ENCODE measurements at regions not wholly inside any gene's neighbourhood (a gene's known extent, or its start where the extent isn't known, plus 50 kb on each side); places are given as distances from the start of the nearest gene placed in this dataset.
"Not testable (repeated sequence)": the region's sequence is repeated elsewhere in the genome, so short reads cannot be mapped to it uniquely, and the experiment has no call there.

DNA sequence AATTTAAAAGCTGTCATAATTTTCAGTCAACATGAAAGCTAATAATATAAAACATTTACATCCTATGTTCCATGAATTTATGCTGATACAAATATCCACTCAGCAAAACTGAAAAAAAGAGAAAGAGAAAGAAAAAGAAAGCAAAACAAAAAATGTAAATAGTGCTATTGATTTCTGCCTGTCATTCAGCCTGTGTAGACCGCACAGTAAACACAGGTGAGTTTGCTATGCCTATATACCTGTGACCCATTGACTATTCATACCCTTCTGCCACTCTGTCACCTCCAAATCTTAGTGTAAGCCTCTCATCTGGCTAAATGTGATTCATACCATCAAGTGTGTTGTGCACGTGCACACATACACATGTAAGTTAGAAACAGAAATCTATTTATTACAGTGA is 359.0 kb upstream of the RORB start:
- DNase-seq (ENCODE audit: low spot score) = no peak
- no peak for ATAC-seq
- intact Hi-C loops (cut with DNase I) = no loop called here

DNA sequence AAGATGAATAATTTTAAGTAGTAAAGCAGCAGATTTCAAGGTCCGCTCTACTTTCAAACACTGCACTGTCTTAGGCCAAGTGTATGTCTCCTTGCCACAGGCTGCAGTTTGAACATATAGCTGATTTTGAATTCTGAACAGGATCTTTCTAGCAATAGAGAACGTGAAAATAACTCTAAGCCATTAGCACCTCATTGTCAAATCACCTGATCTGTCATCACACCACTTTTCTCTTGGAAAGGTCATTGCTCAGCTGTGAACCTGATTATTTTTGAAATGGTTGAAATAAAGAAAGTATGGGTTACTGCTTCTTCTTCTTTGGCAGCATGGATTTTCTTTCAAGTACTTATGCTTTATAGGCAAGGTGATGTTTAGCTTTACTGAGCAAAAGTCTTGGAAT is 357.0 kb upstream of the RORB start:
- DNase-seq (ENCODE audit: low spot score) (no peak), ATAC-seq (no peak)
- intact Hi-C loops (cut with DNase I) = no loop called here

DNA sequence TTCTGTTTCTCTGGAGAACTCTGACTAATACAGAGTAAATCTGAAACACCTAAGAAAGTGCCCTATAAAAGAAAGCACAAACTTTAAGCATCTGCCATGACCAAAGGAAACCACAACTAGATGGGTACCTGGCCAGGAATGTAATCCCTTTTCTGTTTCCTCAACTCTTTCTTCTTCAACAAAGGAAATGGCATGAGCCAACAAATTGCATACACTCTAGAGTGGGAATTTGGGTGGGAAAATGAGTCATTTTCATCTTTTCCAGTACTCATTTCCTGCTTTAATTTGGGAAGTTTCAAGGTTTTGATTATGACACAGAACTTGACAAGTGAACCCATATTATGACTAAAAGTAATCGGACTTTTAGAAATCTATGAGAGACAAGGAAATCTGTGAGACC is 349.2 kb upstream of the RORB start:
- intact Hi-C loops (cut with DNase I) = no loop called here
- DNase-seq (ENCODE audit: low spot score) (no peak), ATAC-seq (no peak)

DNA sequence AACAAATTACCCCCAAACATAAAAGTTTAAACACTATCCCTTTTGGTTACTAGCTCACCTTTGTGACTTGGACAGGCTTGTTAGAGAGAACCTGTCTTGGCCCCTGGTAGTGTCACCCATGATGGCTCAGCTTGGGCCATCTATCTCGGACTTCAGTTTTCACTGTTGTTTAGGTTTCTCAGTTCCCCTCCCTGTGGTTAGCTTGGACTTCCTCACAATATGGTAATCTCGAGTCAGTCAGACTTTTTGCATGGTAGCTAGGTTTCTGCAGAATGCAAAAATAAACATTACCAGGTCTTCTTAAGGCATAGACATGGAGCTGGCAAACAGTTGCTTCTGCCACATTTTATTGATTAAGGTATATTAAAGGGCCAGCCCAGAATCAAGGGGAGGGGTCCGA is 324.3 kb upstream of the RORB start:
- intact Hi-C loops (cut with DNase I) = no loop called here
- DNase-seq (ENCODE audit: low spot score) (no peak), ATAC-seq (no peak)

DNA sequence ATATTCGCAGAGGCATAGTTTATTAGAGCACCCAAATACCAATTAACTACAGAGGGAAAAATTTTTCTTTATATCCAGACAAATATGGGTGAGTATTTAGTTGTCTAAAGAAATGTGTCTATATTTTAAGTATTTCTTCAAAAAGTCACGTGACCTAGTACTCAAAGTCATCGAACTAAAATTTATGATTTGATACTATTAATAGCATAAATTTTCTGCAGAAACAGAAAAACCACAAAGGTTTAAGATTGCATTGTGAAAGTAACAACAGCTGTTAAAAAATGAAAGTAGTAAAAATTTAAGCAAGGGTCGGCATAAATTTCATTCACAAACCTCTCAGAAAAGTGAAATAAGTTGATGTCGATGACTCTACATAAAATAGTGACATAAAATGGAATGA is 323.9 kb upstream of the RORB start:
- no peak for ATAC-seq

DNA sequence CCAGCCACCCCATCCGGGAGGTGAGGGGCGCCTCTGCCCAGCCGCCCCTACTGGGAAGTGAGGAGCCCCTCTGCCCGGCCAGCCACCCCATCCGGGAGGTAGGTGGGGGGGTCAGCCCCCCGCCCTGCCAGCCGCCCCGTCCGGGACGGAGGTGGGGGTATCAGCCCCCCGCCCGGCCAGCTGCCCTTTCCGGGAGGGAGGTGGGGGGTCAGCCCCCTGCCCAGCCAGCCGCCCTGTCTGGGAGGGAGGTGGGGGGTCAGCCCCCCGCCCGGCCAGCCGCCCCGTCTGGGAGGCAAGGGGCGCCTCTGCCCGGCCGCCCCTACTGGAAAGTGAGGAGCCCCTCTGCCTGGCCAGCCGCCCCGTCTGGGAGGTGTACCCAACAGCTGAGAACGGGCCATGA is 299.4 kb upstream of the RORB start:
- DNase-seq (ENCODE audit: low spot score); ATAC-seq; intact Hi-C loops (cut with DNase I): not testable (repeated sequence)

More for the DNA sequence above, 323.9 kb upstream of the RORB start:
- no peak for DNase-seq (ENCODE audit: low spot score)
- intact Hi-C loops (cut with DNase I) = no loop called here

DNA sequence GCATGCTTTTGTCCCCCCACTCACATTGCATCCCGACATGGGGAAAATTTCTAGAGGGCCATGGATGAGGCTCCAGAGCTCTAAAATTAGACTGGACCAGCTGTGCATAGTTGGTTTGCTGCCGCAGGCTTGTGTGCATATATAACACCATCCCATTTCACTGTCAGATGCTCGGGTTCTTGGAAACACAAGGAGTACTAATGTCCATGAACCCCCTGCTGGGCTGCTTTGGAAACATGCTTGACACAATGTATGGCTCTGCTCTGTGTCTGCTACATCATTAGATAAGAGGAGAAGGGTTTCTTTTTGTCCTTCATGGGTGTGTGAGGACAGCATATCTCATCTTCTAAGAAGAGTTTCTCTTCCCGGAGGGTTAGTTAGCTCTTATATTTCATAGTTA is 292.1 kb upstream of the RORB start:
- ATAC-seq = no peak
- no peak for DNase-seq (ENCODE audit: low spot score)
- intact Hi-C loops (cut with DNase I) = no loop called here

DNA sequence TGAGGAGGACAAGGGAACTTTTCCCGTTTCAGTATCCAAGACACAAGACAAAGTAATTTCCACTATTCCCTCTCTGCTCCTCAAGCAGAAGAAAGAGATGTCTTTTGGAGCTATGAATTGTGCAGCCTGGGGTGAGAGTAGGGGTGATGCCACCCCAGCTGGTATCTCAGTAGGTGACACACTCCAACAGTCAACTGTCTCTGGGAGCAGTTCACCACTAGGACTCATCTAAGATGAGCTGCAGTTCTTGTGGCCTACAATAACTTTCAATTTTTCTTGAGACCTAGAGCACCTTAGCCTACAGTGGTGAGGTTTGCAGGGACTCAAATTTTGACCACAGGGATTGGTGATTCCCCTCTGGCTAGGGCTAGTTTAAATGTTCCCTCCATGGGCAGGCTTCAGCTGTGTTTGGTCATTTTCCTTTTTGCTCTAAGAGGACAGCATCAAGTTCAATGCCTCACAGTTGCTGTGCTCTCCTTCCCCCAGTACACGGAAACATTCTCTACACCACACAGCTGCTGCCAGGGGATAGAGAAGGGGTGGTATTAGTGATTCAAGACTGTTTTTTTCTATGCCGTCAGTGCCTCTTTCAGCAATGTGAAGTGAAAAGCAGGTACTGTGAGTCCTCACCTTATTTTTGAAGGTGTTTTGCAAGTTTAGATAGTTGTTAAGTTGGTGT is 278.6 kb upstream of the RORB start:
- intact Hi-C loops (cut with DNase I) = no loop called here
- no peak for DNase-seq (ENCODE audit: low spot score)
- ATAC-seq = no peak

DNA sequence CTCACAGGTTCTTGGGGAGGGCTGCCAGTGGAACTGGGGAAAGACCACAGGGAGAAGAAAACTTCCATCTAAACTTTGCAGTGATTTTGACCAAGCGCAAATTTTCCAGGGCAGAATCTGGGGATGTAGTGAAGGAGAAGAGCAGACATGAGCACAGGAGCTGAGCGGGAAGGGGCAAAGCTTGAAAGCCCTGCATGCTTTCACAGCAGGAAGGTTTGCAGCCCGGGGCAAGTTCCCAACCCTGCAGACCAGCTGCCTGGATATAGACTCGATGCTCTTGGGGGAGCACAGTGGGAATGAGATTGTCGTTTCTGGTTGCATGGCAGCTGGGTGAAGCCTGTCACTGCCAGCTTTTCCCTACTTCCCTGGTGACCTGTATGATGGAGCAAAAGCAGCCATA is 276.8 kb upstream of the RORB start:
- DNase-seq (ENCODE audit: low spot score) (no peak), ATAC-seq (no peak)
- intact Hi-C loops (cut with DNase I) = no loop called here

DNA sequence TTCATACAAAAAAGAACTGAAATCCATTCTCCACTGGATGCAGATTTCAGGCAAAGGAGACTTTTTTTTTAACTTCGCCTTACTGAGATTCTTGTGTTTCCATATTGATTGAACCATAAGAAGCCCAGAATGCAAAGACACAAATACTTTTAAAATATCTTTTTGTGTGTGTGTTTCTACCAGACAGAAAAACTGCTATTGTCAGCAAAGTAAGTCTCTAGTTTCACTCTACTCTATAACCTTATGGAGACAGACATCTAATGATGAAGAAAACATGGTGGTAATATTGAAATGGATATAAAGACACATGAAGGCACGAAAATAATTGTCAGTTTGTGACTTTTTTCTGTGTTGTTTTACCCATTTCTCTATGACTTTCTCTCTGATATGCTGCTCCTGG is 260.3 kb upstream of the RORB start:
- intact Hi-C loops (cut with DNase I) = loop anchor here (5.0 kb wide), 1 partner anchor 1115 kb away; no protein-coding TSS in a partner anchor
- ATAC-seq (no peak), DNase-seq (ENCODE audit: low spot score) (no peak)

DNA sequence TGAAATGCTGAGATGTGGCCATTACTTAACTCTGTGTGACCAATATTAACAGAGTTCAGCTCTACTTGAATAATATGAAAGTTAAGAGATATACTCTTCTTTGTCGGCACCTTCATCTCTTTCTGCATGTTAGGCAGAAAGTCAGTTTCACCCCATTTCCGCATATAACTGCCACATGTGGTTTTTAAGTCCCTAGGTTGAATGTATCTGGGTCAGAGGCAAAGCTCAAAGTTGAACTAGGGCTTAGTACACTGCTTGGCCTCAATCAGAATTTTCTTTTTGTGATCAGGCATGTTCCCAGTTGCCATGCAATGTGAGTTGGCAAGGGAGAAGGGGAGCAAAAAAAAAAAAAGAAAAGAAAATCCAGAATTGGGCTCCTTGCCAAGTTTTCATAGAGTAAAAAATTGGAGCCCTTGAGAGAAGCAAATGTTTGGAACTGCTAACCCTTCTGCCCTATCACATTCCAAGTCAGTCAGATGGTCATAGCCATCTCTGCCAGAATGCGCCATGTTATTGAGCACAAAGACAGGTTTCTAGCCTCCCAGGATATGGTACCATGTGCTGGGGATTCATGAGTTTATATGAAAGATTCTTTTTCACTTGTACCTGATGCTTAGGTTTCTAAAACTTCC is 251.2 kb upstream of the RORB start:
- ATAC-seq = no peak
- no peak for DNase-seq (ENCODE audit: low spot score)
- intact Hi-C loops (cut with DNase I) = no loop called here

DNA sequence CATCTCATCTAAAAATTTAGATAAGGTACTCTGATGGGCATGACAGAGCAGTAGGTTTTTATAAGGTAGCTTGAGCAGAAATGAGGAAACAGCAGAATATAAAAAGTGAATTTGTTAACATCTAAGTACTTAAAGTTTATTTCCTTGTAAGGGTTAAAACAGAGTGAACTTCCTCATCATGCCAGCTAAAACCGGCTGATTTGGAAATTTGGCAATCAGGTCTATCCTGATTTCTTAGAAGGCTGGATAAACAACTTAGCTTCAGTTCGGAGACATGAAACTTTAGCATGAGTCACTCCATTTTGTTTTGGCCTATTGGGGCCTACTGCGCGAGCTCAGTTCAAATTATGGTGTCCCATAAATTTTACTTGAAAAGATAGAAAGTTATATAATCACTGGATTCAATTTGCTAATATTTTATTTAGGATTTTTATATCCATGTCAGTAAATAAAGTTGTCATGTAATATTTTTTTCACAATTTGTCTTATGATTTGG is 241.6 kb upstream of the RORB start:
- intact Hi-C loops (cut with DNase I) = no loop called here
- ATAC-seq = no peak
- DNase-seq (ENCODE audit: low spot score) = no peak

DNA sequence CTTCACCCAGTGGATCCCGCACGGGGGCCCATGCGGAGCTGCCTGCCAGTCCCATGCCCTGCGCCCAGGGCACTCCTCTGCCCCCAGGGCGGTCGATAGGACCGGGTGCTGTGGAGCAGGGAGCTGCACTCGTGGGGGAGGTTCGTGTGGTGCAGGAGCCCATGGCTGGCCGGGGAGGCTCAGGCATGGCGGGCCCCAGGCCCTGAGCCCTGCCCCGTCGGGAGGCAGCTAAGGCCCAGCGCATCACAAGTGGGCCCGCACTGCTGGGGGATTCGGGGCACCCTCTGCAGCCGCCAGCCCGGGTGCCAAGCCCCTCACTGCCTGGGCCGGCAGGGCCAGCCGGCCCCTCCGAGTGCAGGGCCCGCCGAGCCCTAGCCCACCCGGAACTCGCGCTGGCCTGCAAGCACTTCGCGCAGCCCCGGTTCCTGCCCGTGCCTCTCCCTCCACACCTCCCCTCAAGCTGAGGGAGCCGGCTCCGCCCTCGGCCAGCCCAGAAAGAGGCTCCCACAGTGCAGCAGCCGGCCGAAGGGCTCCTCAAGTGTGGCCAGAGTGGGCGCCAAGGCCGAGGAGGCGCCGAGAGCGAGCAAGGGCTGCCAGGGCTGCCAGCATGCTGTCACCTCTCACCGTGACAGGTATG is 221.1 kb upstream of the RORB start:
- intact Hi-C loops (cut with DNase I) = no loop called here
- DNase-seq (ENCODE audit: low spot score) = no peak
- ATAC-seq = no peak

DNA sequence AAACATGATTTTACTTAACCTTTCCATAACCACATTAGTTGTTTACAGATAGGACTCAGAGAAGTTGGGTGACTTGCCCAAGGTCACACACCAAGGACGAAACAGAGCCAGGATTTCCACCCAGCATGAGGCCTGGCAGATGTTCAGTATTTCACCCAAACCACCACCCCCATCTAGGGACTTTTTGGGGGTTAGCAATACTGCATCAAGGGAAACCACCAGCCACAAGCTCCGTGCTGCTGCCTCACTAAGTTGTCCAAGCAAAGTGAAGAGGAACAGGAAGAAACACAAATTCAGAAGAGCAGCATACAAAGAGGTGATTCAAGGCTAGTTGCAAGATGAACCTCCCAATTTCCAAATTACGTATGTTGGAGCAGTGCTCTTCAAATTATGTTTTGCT is 219.6 kb upstream of the RORB start:
- intact Hi-C loops (cut with DNase I) = no loop called here
- ATAC-seq = no peak
- DNase-seq (ENCODE audit: low spot score) = no peak

DNA sequence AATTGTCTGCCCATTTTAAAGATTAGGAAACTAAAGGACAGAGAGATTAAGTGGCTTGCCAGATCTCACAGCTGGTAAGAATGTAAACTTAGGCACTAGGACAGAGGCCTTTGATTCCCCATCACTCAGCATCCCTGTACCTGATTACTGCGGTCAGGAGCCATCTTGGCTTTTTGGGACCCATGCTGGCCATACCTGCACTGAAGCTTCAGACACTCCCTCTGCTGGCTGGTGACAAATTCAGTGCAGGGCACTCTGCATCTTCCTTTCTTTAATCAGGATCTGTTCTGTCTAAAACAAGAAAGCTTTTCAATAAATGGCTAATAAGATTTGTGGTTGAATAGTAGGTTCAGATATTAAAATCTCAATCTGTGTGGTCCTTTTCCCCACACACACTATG is 215.5 kb upstream of the RORB start:
- no peak for DNase-seq (ENCODE audit: low spot score)
- intact Hi-C loops (cut with DNase I) = no loop called here
- no peak for ATAC-seq

DNA sequence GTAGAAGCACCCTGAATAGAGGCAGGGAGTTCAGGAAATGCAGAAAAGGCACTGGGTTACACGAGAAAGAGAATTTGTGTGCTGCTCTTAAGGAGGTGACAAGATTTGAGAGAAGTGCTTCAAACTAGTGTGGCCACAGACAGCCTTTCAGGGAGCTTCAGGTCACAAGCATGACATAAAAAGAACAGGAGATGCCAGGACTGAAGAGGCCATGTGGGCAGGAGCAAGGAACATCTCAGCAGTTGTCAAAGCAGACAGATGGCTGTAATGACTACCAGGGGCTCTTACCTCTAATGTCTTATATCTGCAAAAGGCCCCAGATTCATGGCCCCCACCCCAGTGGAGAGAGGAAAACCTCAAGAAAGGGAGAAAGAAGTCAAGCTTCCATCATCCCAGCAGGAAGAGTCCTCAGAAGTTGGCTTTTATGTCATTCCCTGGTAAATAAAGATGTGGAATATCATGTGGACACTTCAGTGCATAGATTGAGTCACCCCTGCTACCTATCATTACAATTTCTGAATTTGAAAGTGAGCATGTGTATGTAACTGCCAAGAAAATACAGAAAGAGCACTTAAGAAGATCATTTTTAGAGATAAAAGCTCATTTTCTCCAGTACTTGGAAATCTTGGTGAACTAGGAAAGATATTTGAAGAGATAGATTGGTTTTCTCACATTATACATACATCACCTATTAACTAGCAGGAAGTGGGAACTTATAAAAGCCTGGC is 214.4 kb upstream of the RORB start:
- intact Hi-C loops (cut with DNase I) = no loop called here
- ATAC-seq (no peak), DNase-seq (ENCODE audit: low spot score) (no peak)

DNA sequence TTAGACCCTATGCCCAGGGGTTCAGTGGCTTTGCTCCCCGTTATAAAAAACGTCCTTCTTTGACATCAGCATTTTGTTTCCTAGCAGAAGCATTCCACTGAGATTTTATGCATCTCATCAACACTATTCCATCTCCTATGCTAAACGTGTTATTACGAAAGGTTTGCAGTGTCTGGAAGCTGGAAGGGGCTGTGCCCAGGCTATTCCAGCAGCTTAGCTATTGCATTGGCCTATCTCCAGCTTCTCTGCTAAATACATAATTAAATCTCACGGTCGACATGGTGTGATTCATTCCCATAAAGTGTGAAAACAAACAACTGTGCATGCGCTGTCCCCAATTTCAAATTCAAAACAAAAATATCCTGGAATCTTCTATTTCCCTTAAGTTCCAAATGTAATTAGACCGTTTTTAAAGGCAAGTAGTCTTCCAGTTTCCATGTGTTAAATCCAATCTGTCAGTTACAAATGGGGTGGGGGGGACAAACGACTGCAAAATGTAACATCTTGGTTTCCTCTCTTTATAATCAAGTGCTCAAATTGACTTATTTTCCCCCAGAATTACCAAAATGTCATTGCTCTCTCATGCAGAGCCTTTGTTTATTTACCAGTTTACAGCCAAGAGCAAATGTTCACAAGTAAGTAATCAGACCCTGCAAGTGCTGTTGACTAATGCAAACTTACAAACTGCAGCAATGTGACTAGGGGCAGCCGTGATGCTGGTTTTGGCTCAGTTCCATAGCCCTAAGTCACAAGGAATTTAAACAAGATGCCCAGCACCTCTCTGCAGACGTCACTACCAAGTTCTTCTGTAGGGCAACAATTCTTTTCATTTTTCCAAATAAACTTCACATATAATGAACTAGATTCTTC is 212.3 kb upstream of the RORB start:
- ATAC-seq = no peak
- intact Hi-C loops (cut with DNase I) = no loop called here
- DNase-seq (ENCODE audit: low spot score) = no peak

DNA sequence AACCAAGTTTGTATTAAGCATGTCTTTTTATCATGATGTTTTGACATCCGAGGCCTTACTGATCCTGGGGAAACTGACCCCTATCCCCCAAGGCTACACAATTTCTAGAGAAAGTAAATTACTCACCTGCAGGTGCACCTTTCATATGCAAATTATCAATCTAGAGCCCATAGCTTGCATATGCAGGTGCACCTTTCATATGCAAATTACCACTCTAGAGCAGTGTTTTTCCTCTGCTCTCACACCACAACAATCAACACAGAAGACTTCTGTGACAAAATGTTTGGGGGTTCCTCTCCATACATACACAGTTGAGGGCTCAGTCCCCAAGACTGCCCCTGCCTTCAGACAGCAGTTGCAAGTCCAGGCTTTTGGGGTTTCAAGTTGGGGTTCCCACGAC is 203.7 kb upstream of the RORB start:
- intact Hi-C loops (cut with DNase I) = no loop called here
- ATAC-seq (no peak), DNase-seq (ENCODE audit: low spot score) (no peak)

DNA sequence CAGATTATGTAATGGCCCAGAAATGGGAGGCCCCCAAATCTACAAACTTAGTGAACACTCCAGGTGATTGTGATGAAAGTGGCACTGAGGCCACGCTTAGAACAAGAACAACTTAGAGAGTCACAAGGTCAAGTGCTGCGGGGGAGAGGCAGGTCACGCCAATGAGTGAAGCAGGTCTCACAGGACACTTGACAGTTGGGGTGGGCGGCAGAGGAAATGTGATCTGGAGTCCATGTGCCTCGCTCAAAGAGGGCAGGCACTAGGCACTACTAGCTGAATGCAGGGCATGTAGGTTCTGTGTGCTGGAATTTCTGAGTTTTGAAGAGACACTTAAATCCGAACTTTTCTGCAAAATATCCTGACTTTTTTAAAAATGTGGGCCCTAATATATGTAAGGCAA is 193.2 kb upstream of the RORB start:
- intact Hi-C loops (cut with DNase I) = no loop called here
- no peak for DNase-seq (ENCODE audit: low spot score)
- ATAC-seq = no peak
